IMR-90 (cell line): ENCODE measurements at regions not wholly inside any gene's neighbourhood (a gene's known extent, or its start where the extent isn't known, plus 50 kb on each side); places are given as distances from the start of the nearest gene placed in this dataset.

Experiments used
- ATAC-seq: fragments of 200-7000 bp; cut with Tn5 transposase; 2 replicates; pipeline ENCODE4 v1.9.1; 2020; ENCODE audit warnings: low read depth, mild to moderate bottlenecking, moderate library complexity
- BruUV-seq: library from RNA; stranded (reverse); fragments of 400-500 nt; replicated peaks from 2 replicates; lab custom pipeline; 2021; lab: Mats Ljungman, UMichigan
- CTCF ChIA-PET: fragments of 300-600 bp; formaldehyde crosslinking; extraction: SDS; loops from one replicate; lab custom pipeline; 2021; ENCODE audit warnings: antibody characterized with exemption; lab: Yijun Ruan, JAX
- POLR2A ChIA-PET: fragments of 300-600 bp; sonication (Branson Sonifier 250); formaldehyde crosslinking; loops from one replicate; lab custom pipeline; 2022; ENCODE audit warnings: antibody characterized with exemption; ENCODE audit not compliant: unreplicated experiment; lab: Charles Lee
- DNase-seq: peaks from one replicate; pipeline ENCODE4 v3.0.0; 2013
- H2AFZ ChIP-seq: replicated peaks from 2 replicates; pipeline ENCODE3; 2013; ENCODE audit warnings: low read length, mild to moderate bottlenecking; ENCODE audit not compliant: poor library complexity
- H2AK5ac ChIP-seq: 2 replicates; pipeline ENCODE4 v1.6.1; 2013; ENCODE audit warnings: low read depth, low read length, inconsistent platforms
- H2AK9ac ChIP-seq: replicated peaks from 2 replicates; pipeline ENCODE3; 2013; ENCODE audit warnings: mild to moderate bottlenecking, low read depth, low read length, moderate library complexity; ENCODE audit not compliant: poor library complexity
- H2BK120ac ChIP-seq: 2 replicates; pipeline ENCODE4 v1.6.1; 2013; ENCODE audit warnings: low read depth, low read length, inconsistent platforms
- H2BK15ac ChIP-seq: 3 replicates; pipeline ENCODE4 v1.6.1; 2013; ENCODE audit warnings: low read depth, low read length, inconsistent platforms
- H2BK20ac ChIP-seq: 2 replicates; pipeline ENCODE4 v1.6.1; 2013; ENCODE audit warnings: low read depth, mild to moderate bottlenecking, inconsistent platforms, low read length, moderate library complexity
- H2BK5ac ChIP-seq: 2 replicates; pipeline ENCODE4 v1.6.1; 2013; ENCODE audit warnings: mild to moderate bottlenecking, low read depth, low read length, inconsistent platforms; ENCODE audit not compliant: poor library complexity, severe bottlenecking
- H3K14ac ChIP-seq: replicated peaks from 2 replicates; pipeline ENCODE4 v1.6.1; 2013; ENCODE audit warnings: low read depth, low read length, inconsistent platforms
- H3K18ac ChIP-seq: 2 replicates; pipeline ENCODE4 v1.6.1; 2013; ENCODE audit warnings: low read depth, low read length, control low read depth
- H3K23ac ChIP-seq: 2 replicates; pipeline ENCODE4 v1.6.1; 2013; ENCODE audit warnings: low read depth, low read length, inconsistent platforms
- H3K27ac ChIP-seq: 2 replicates; pipeline ENCODE4 v1.5.1; 2013; ENCODE audit warnings: mild to moderate bottlenecking, control low read depth, low read length; ENCODE audit not compliant: insufficient read depth
- H3K27me3 ChIP-seq: 2 replicates; pipeline ENCODE4 v1.6.1; 2013; ENCODE audit warnings: low read length; ENCODE audit not compliant: control insufficient read depth, insufficient read depth
- H3K36me3 ChIP-seq: 2 replicates; pipeline ENCODE4 v1.6.1; 2013; ENCODE audit warnings: low read length, mixed read lengths; ENCODE audit not compliant: control insufficient read depth, insufficient read depth
- H3K4ac ChIP-seq: 2 replicates; pipeline ENCODE4 v1.6.1; 2013; ENCODE audit warnings: low read depth, low read length, inconsistent platforms
- H3K4me1 ChIP-seq: 2 replicates; pipeline ENCODE4 v1.6.1; 2013; ENCODE audit warnings: low read length, mixed read lengths; ENCODE audit not compliant: control insufficient read depth, insufficient read depth
- H3K4me2 ChIP-seq: 2 replicates; pipeline ENCODE4 v1.6.1; 2013; ENCODE audit warnings: low read depth, mild to moderate bottlenecking, control low read depth, low read length, moderate library complexity
- H3K4me3 ChIP-seq: 2 replicates; pipeline ENCODE4 v1.5.1; 2013; ENCODE audit warnings: low read depth, mild to moderate bottlenecking, control low read depth, low read length, moderate library complexity; ENCODE audit not compliant: insufficient read depth
- H3K56ac ChIP-seq: 2 replicates; pipeline ENCODE4 v1.6.1; 2013; ENCODE audit warnings: low read length, inconsistent platforms; ENCODE audit not compliant: insufficient read depth; ENCODE audit errors: extremely low read depth
- H3K79me1 ChIP-seq, 2 experiments: 2 replicates each; pipeline ENCODE4 v1.6.1; 2013; ENCODE audit warnings: low read length in 2 of 2, inconsistent platforms in 1 of 2, low read depth in 1 of 2
- H3K9ac ChIP-seq: 2 replicates; pipeline ENCODE4 v1.6.1; 2013; ENCODE audit warnings: low read depth, low read length, control low read depth
- H3K9me1 ChIP-seq: 2 replicates; pipeline ENCODE4 v1.6.1; 2013; ENCODE audit warnings: low read length, inconsistent platforms; ENCODE audit not compliant: insufficient read depth
- H3K9me3 ChIP-seq: 2 replicates; pipeline ENCODE4 v1.6.1; 2013; ENCODE audit warnings: low read length; ENCODE audit not compliant: control insufficient read depth, insufficient read depth
- H4K20me1 ChIP-seq: 2 replicates; pipeline ENCODE4 v1.6.1; 2013; ENCODE audit warnings: low read length, inconsistent platforms; ENCODE audit not compliant: insufficient read depth
- H4K5ac ChIP-seq: 2 replicates; pipeline ENCODE4 v1.6.1; 2013; ENCODE audit warnings: mild to moderate bottlenecking, low read depth, low read length, control low read depth
- H4K8ac ChIP-seq, 2 experiments: 2 replicates each; pipeline ENCODE4 v1.6.1; 2013; ENCODE audit warnings: low read depth in 2 of 2, low read length in 2 of 2, control low read depth in 1 of 2, inconsistent platforms in 1 of 2
- H4K91ac ChIP-seq: 2 replicates; pipeline ENCODE4 v1.6.1; 2013; ENCODE audit warnings: low read depth, low read length, inconsistent platforms; ENCODE audit not compliant: insufficient read depth
- CEBPB ChIP-seq: IDR thresholded peaks from 2 replicates; pipeline ENCODE4 v1.6.1; 2012; ENCODE audit warnings: low read depth, low read length, improper control_type of control experiment
- MAZ ChIP-seq: IDR thresholded peaks from 2 replicates; pipeline ENCODE4 v1.6.1; 2012; ENCODE audit warnings: low read depth, mild to moderate bottlenecking, low read length, improper control_type of control experiment, moderate library complexity, borderline replicate concordance
- WGBS, 2 experiments: methylation state at CpG; one replicate each; pipeline versions ENCODE4 v1.1.5 to v1.1.7; 2013; ENCODE audit warnings: missing lambda C conversion rate in 2 of 2; ENCODE audit not compliant: insufficient read length in 1 of 2; ENCODE audit errors: extremely low coverage in 2 of 2; 5-methylcytosine and 5-hydroxymethylcytosine counted together
- dilution Hi-C: fragments of 300-500 bp; cut with HindIII; formaldehyde crosslinking; loops from one replicate; pipeline ENCODE4 v1.14.3; 2018; ENCODE audit warnings: low sequenced_read_pairs; ENCODE audit not compliant: unreplicated experiment
- in situ Hi-C: fragments of 300-500 bp; cut with MboI; formaldehyde crosslinking; loops from 3 replicates; pipeline ENCODE4 v1.14.3; 2019; ENCODE audit warnings: low sequenced_read_pairs, inconsistent platforms, mixed read lengths
- intact Hi-C: fragments of 100-400 bp; cut with micrococcal nuclease; formaldehyde crosslinking; loops from 2 replicates; pipeline ENCODE4 v1.10.0; 2022

DNA sequence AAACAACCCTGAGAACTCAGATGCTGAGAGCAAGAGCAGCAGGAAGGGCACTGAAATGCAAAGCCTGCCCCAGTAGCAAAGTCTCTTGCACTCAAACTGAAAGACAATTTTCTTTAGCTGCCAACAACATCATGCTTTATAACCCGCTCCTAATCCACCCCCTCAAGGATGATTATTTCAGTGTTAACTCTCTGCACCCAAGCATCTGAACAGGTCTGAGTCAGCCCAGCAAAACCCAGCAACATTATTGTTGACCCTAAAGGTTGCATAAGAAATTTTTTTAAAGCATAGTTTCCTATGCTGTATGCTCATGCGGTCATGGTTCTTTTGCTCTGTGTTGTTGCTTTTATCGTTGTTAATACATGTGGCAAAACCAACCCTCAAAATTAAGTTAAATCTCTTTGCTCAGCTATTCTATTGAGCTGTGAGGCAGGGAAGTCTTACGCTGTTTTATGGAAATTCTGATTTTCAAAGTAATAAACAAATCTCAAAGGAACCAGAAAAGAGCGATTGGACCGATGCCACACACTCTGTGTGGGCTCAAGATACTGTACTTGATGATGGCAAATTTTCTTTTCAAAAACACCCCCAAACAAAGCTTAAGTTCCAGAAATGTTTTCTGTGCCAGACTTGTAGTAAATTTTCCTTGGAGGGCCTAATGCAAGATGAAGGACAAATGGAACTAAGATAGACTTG, 440.6 kb upstream of the MPDZ start:
- no peak overlapping the region for H2BK20ac ChIP-seq
- no peak overlapping the region for H3K14ac ChIP-seq
- no peak overlapping the region for H3K56ac ChIP-seq
- ChIA-PET CTCF (no interaction called here), POLR2A (no interaction called here)
- H3K9me1 ChIP-seq: no peaks in the 10 kb centered on the region
- 0 out of 2 replicates have a peak, but pooled peaks cover 1% of the 10 kb centered on the region for H3K9me3 ChIP-seq
- no peak overlapping the region for H3K9ac ChIP-seq
- H3K79me1 ChIP-seq: no peaks in the 10 kb centered on the region
- no peak overlapping the region for H2AK9ac ChIP-seq
- peak; percentile 84 for DNase-seq
- no peak overlapping the region for H4K91ac ChIP-seq
- H3K4me3 ChIP-seq: no peak overlapping the region
- BruUV-seq: no TSS peak
- WGBS, 2 experiments: no CpG with 5 or more reads among the region's 6 CpGs
- peak overlapping the region; percentile 65 for H2BK5ac ChIP-seq
- H4K8ac ChIP-seq: no peak overlapping the region; a peak in 1 of 4 replicates
- peak; percentile 61 for TF ChIP-seq CEBPB
- TF ChIP-seq MAZ: no peak
- no peak overlapping the region for H2AFZ ChIP-seq
- H3K4me1 ChIP-seq: peaks cover 13% of the 10 kb centered on the region
- peak overlapping the region; percentile 3; the same call in 1 of the 2 replicates for H3K4me2 ChIP-seq
- H4K20me1 ChIP-seq: no peaks in the 10 kb centered on the region
- H2BK15ac ChIP-seq: no peak overlapping the region
- no peak overlapping the region for H4K5ac ChIP-seq
- H3K23ac ChIP-seq: no peak overlapping the region
- intact Hi-C loops (loop anchor here (5.0 kb wide), 1 partner anchor 602 kb away; no protein-coding TSS in a partner anchor), dilution Hi-C loops (no loop called here), in situ Hi-C loops (no loop called here)
- no peak overlapping the region; the same call in 1 of the 2 replicates for H3K27ac ChIP-seq
- H3K18ac ChIP-seq: peak overlapping the region; percentile 13; the same call in 1 of the 2 replicates
- peak; percentile 79 for ATAC-seq
- H2AK5ac ChIP-seq: no peak overlapping the region
- no peak overlapping the region for H3K4ac ChIP-seq
- H2BK120ac ChIP-seq: no peak overlapping the region
- H3K36me3 ChIP-seq: no peaks in the 10 kb centered on the region
- H3K27me3 ChIP-seq: no peaks in the 10 kb centered on the region
